Loucy (cell line): ENCODE measurements at regions not wholly inside any gene's neighbourhood (a gene's known extent, or its start where the extent isn't known, plus 50 kb on each side); places are given as distances from the start of the nearest gene placed in this dataset.

Experiments used
- CTCF ChIP-seq: fragments of 200-600 bp; sonication (generic); conservative IDR thresholded peaks from 2 replicates; pipeline ENCODE4 v1.5.1; 2014; ENCODE audit warnings: mild to moderate bottlenecking, antibody characterized with exemption, low read length
- EZH2phosphoT487 ChIP-seq: fragments of 200-600 bp; IDR thresholded peaks from 2 replicates; pipeline ENCODE4 v1.6.1; 2018; ENCODE audit warnings: antibody characterized with exemption, mild to moderate bottlenecking, moderate library complexity, borderline replicate concordance

DNA sequence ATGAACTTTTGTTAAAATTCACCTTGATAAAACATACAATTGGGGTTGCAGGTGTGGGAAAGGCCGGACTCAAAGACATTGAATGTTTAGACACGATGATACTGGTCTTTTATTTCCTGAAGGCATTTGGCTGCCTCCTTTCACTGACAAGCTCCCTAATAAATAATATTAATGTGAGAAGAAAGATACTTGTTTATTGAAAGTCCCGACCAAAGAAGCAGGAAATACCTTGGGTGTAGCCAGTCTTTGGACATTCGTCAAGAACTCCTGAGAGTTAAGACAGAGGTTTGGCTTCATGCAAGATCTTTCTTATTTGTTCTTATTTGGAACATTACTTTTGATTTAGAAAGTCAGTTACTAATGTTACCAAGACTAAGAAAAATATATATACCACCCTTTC, 1133.8 kb upstream of the SEL1L start:
- TF ChIP-seq CTCF (no peak), EZH2phosphoT487 (no peak)
